NCI-H2107 treated with DMSO at 0.1 percent for 48 hours (cell line): ENCODE measurements at regions not wholly inside any gene's neighbourhood (a gene's known extent, or its start where the extent isn't known, plus 50 kb on each side); places are given as distances from the start of the nearest gene placed in this dataset.
"Not testable (repeated sequence)": the region's sequence is repeated elsewhere in the genome, so short reads cannot be mapped to it uniquely, and the experiment has no call there.

Experiments
- DNase-seq: peaks from one replicate; lab custom pipeline; 2025; ENCODE audit not compliant: unreplicated experiment; lab: John Stamatoyannopoulos, UW

- no peak for DNase-seq
Measured at GRCh38 chr22:44650806-44651205, 51.2 kb upstream of the PRR5 start.

DNA sequence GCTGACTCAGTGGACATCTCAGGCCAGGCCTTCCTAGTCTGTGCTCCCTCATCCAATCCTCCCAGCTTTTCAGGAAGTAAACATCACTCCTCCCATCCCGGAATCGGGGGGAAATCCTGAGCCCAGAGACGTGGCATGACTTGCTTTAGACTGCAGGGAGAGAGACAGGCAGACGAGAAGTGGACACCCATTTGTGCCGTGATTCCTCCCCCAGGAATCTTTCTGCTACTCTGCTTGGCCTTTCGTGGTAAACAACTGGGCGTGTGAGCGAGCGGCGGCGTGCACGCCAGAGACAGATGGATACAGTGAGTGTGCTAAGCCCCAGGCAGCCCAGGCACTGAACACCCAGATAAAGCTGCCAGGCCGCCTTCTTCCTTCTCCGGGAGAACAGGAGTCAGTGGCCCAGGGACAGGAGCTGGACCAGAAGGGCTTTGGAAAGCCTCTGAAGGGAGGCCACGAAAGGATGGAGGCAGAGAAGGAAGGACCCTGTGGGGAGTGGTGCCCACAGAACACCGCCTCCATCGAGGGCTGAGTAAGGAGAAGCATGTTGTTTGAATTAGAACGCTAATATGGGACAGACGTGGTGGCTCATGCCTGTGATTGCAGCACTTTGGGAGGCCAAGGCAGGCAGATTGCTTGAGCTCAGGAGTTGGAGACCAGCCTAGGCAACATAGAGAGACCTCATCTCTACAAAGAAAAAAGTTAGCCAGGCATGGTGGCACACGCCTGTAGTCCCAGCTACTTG lies 53.0 kb upstream of the PRR5 start:
- no peak for DNase-seq

- DNase-seq, result no peak
Measured at GRCh38 chr22:44648085-44648820, 53.8 kb upstream of the PRR5 start.

DNA sequence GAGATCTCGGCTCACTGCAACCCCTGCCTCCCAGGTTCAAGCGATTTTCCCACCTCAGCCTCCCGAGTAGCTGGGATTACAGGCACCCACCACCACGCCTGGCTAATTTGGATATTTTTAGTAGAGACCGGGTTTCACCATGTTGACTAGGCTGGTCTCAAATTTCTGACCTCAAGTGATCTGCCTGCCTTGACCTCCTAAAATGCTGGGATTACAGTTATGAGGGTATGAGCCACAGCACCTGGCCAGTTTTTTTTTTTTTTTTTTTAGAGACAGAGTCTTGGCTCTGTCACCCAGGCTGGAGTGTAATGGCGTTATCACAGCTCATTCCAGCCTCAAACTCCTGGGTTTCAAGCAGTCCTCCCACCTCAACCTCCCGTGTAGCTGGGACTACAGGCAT lies 54.9 kb upstream of the PRR5 start:
- DNase-seq, result no peak

DNA sequence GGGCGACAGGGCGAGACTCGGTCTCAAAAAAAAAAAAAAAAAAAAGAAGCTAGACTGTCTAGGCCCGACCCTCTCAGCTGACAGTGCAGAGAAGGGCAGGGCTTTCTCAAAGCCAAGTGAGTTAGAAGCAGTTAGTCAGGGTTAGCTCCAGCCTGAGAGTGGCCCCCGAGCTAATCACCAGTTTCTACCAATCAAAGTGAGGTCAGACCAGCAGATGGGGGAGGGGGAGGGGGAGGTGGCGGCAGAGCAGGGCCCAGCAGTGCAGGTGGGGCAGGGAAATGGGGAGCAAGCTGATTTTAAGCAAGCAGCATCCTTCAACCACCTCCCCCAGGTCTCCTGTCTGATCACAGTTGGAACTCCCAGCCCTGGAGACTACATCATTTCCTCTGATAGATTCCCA lies 55.3 kb upstream of the PRR5 start:
- DNase-seq, result no peak

- DNase-seq, result no peak
Measured at GRCh38 chr22:44646141-44646540, 55.9 kb upstream of the PRR5 start.

- no peak for DNase-seq
Measured at GRCh38 chr22:44645531-44645930, 56.5 kb upstream of the PRR5 start.

DNA sequence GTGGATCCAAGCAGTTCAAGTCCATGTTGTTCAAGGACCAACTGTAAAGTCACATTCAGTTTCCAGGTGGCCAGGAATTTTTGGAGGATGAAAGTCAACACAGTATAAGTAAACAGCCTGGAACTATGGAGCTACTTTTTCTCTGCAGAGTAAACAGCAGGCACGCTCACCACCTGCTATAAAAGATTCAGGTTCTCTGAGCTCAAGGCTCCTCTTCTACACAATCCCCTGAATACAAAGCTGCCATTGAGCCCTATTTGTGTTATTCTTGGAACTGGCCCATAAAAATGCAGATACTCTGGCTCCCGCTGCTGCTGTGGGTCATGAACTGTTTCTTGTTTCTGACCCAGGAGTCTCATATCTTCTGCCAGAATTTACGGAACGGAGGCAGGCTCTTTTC lies 56.9 kb upstream of the PRR5 start:
- no peak for DNase-seq

- DNase-seq, result not testable (repeated sequence)
Measured at GRCh38 chr22:44643526-44644101, 58.4 kb upstream of the PRR5 start.

GRCh38 chr22:44642096-44642644 lies 59.8 kb upstream of the PRR5 start:
- DNase-seq, result no peak

- no peak for DNase-seq
Measured at GRCh38 chr22:44640618-44641155, 61.3 kb upstream of the PRR5 start.

GRCh38 chr22:44639891-44640617 lies 62.0 kb upstream of the PRR5 start:
- no peak for DNase-seq

- no peak for DNase-seq
Measured at GRCh38 chr22:44638971-44639760, 62.8 kb upstream of the PRR5 start.

GRCh38 chr22:44636502-44637206 lies 65.3 kb upstream of the PRR5 start:
- not testable (repeated sequence) for DNase-seq

DNA sequence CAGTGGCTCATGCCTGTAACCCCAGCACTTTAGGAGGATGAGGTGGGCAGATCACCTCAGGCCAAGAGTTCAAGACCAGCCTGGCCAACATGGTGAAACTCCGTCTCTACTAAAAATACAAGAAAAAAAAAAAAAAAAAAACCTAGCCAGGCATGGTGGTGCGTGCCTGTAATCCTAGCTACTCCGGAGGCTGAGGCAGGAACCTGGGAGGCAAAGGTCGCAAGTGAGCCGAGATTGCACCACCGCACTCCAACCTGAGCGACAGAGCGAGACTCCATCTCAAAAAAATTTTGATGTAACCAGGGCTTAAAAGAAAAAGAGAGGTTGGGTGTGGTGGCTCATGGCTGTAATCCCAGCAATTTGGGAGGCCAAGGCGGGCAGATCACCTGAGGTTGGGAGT lies 66.4 kb upstream of the PRR5 start:
- not testable (repeated sequence) for DNase-seq

DNA sequence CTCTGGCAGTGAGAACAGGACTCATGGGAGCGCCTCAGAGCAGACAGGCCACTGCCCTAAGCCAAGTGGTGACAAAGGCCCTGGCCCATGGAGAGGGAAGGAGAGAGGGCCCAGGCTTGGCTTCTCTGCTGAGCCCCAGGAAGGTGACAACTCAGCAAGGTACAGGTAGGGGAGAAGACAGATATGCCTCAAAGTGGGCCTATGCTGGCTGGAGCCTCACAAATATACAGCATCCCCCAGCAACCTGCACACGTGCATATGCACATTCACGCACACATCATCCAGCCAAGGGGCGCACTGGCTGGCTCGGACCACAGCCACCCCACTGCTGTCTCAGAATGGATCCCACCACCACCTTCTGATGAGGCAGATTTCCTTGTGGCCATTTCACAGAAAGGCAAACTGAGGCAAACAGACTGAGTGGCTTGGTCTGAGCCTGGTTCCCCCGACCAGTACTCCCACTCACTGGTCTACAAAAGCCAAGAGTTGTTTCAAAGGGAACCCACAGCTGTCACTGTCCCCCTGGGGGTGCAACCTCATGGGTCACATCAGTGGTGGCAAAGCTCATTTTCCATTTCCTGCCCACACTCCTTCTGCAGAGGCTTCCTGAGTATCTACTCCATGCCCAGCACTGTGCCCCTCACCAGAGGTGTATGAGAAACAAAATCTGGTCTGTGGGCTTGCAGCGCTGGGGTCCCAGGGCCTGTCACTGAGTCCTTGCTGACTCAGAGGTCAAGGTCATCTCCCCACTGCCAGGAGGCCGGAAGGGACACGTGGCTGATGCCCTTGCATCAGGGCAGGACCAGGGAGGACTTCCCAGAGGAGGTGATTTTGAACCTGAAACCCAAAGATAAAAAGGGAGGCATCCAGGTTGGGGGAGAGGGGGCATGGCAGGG lies 67.3 kb upstream of the PRR5 start:
- no peak for DNase-seq

- DNase-seq, result no peak
Measured at GRCh38 chr22:44633647-44634046, 68.4 kb upstream of the PRR5 start.

DNA sequence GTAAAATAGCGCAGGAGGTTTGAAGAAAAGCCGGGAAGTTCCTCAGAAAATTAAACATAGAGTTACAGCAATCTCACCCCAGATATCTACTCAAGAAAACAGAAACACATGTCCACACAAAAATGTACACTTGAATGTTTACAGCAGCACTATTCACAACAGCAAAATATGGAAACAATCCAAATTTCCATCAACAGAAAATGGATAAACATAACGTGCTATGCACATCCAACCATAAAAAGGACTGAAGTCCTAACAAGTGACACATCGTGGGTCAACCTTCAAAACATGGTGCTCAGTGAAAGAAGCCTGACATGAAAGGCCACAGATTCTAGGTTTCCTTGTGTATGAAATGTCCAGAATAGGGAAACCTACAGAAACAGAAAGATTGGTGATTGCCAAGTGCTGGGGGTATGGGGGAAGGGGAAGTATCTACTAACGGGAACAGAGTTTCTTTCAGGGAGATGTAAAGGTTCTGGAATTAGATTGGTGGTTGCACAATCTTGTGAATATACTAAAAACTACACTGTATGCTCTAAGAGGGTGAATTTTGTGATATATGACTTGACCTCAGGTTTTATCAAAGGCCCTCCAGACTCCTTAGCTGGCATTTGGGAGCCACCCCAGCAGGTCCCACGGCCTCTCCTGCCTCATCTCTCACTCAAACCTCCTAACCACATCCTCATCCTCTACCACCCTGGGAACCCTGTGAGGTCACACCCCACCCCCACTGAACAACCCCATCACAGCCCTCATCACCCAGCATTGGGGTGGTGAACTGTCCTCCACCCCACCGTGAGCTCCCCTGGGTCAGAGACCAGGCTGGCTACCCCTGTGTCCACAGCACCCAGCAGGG lies 69.2 kb upstream of the PRR5 start:
- no peak for DNase-seq
